ENCODE measurements at regions not wholly inside any gene's neighbourhood (a gene's known extent, or its start where the extent isn't known, plus 50 kb on each side); places are given as distances from the start of the nearest gene placed in this dataset.
A peak's percentile ranks its signal among the peaks of the same experiment; 100 is the strongest.

GRCh38 chr2:217028128-217028527 is 168.3 kb upstream of the TNP1 start:
- DNase-seq (ENCODE audit: low spot score) = no peak

GRCh38 chr2:217027414-217027813 is 167.6 kb upstream of the TNP1 start:
- DNase-seq (ENCODE audit: low spot score) = no peak

- DNase-seq (ENCODE audit: low spot score) = no peak
Measured at GRCh38 chr2:217026569-217026968, 166.7 kb upstream of the TNP1 start.

GRCh38 chr2:217026161-217026560 is 166.3 kb upstream of the TNP1 start:
- DNase-seq (ENCODE audit: low spot score) = no peak

DNA sequence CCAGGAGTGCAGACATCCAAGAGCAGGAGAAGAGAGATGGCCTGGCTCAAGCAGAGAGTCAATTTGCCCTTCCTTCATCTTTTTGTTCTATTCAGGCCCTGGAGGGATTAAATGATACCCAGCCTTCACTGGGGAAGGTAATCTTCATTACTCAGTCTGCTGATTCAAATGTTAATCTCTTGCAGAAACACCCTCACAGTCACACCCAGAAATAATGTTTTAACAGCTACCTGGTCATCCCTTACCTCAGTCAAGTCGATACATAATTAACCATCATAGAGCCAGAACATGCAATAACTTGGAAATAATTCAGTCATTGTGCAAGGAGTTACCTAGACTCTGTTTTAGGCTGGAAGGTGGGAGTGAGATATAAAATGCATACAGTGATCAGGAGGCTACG is 163.7 kb upstream of the TNP1 start:
- no peak for DNase-seq (ENCODE audit: low spot score)

DNA sequence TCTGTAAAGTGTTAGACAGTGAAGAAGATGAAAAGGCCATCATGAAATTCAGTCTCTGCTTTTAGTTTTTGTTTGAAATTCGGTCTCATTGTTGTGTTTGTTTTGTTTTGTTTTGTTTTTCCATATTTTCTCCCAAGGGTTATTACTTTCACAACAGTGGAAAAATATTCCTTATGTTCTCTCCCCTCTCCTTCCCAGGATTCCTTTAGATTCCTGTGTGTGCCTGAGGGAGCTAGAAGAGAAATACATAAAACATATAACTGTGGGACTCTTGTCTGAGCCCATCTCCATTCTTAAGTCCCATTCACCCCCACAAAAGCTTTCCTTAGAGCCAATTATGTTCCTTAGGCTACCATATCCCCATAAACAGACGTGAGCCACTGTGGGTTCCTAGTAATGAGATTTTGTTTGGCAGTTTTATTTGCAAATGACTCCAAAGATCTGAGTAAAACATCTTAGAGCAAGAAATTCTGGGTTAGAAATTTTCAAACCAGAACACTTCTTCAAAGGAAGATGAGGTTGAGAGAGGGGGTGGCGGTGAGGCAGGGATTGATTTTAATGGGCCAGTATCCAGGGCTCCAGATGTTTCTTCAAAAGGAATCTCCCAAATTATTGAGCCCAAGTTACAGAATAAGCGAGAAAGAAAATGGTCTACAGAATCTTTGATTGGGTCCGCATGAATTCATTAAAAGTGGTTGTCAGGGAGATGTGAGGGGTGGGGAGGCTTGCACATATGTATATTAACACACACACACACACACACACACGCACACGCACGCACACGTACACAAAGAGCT is 157.8 kb upstream of the TNP1 start:
- DNase-seq (ENCODE audit: low spot score) = no peak

DNA sequence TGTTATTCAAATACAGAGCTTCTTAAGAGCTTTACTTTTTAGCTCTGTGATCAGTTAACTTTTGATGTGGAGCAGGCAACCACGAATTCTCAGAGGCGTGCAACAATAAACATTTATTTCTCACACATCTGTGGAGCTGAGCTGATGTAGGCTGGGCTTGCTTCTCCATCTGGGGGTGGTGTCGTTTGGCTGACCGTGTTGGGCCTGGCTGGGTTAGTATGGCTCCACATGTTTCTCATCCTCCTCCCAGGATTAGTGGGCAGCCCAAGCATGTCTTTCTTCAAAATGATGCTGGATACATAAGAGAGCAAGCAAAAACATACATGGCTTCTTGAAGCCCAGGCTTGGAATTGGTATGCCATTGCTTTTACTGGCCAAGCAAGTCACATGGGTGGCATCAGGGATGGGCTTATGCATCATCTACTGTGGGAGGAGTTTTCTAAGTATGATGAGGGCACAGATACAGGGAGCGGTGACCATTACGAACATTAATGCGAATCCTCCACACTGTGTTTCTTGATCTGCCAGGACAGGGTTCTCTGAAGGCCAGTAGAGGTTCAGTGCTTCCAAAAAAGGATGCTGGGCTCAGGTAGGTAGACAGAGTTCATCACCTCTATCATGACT is 157.0 kb upstream of the TNP1 start:
- DNase-seq (ENCODE audit: low spot score) = no peak

- DNase-seq (ENCODE audit: low spot score) = no peak
Measured at GRCh38 chr2:217014328-217015105, 154.7 kb upstream of the TNP1 start.

DNA sequence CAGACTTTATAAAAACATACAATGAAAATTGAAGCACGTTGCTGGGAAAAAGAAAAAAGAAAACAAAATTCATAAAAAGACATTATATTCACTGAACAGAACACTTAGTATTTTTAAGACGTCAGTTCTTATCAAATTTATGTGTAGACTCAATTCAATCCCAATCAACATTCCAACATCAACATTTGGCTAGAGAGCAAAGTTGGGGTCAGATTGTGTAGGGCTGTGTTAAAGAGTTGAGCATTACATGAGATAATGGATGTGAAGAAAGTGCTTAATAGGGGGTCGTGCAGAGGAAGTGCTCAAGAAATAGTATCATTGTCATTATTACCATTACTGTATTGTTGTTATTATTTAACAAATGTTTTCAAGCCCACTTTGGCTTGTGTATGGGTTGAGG is 154.1 kb upstream of the TNP1 start:
- no peak for DNase-seq (ENCODE audit: low spot score)

GRCh38 chr2:217011576-217011975 is 151.7 kb upstream of the TNP1 start:
- DNase-seq (ENCODE audit: low spot score) = no peak

DNA sequence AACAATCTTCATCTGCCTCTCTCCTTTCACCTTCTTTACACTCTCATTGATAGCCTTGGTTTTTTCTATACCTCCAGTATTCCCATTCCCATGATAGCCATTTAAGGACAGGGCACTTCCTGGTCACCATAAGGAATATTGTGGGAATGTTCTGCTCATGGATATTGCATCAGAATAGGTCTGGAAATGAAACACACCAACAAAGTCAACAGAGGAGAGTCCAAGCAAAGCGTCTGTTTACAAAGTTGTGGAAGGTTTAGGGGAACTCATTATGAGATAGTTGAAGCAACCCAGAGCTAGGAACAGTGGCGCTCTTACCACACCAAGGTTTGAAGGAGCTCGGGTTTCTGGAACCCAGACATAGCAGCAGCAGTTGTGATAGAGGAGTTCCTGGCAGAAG is 150.3 kb upstream of the TNP1 start:
- peak; percentile 14 for DNase-seq (ENCODE audit: low spot score)

DNA sequence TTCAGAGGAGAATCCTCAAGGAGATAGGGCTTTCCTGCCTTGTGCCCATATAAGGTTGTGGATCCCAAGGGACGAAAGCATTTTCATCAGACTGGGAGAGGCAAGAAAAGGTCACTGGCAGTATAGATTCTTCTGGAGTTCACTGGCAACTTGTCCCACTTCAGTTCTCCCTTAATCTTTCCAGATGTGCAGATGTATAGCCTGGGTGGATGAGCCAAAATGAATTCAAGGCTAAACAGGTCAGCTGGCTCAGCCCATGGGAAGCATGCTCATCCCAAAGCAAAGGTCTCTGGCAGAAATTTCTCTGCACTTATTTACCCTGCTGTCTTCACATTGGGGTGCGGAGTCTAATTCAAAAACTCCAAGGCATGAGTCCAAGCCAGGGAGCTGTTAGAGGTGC is 148.9 kb upstream of the TNP1 start:
- DNase-seq (ENCODE audit: low spot score) = no peak

GRCh38 chr2:217006217-217006616 is 146.4 kb upstream of the TNP1 start:
- no peak for DNase-seq (ENCODE audit: low spot score)

DNA sequence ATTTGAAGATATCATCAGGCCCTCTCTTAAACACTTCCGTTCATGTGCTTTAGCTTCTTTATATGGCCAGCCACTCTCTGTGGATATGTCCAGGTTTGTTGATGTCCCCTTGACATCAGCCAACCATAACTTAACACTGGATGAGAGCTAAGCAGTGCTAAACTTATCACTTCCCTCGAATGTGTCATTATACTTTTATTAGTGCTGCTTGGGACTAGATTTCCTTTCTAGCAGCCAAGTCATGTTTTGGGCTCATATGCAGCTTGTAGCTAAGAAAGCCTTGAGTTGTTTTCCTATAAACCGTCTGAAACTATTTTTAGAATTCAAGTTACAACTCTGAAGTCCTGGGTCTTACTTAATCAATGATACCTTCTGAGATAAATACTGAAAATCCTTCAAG is 144.8 kb upstream of the TNP1 start:
- DNase-seq (ENCODE audit: low spot score) = no peak

DNA sequence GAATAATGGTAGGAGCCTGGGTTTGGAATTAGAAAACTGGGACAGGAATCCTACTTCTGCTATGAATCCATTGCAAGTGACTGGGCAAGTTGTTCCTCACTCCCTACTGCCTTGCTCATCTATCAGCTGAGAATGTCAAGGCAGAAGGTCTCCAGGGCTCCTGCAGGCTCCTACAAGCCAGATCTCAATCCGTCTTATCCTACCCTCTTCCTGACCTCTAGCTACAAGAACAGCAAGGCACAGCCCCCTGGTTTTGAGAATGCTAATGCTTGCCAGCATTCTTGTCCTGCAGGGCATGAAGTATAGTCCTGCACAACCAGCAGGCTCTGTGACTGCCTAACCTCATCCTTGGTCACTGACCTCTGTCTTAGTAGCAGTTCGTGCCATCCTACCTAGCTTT is 141.9 kb upstream of the TNP1 start:
- DNase-seq (ENCODE audit: low spot score) = no peak

DNA sequence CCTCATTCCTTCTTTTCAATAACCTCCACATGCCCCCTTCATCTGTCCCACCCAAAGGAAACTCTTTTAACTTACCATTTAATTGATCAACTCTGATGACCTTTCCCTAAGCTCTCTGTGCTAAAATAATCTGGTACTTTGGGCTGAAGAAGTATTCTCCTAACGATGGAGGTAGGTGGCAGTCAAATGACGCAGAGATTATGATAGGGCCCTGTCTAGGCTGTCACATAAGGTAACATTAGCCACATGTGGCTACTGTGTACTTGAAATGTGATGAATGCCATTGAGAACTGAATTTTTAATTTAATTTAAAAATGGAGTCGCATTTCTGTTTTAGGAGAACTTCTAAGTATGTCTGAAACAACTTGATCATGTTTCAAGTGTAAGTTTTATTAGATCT is 140.5 kb upstream of the TNP1 start:
- no peak for DNase-seq (ENCODE audit: low spot score)

DNA sequence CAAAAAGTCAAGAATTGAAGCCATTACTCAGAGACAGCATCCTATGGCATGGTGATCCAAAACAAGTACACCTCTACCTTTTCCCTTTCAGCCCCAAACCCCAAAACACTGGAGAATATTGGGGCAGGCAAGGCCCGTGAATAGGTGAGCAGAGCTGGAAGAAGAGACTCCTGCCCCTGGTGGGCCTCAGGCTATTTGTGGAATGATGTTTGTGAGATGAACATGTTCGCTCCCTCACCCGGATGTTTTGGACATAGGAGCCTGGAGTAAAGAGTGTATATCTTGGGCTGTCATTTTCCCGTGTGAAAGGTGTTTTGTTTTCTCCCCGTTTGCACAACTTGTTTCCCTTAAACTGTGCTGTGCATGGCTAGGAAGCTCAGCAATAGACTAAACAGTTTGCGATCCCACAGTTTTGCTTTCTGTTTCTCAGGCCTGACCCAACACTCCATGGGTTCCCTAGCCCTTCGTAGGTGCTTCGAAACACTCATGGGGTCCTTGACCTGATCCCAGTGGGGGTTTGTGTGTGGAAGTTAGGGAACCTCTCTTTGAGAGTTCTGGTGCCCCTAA is 136.5 kb upstream of the TNP1 start:
- DNase-seq (ENCODE audit: low spot score) = no peak

DNA sequence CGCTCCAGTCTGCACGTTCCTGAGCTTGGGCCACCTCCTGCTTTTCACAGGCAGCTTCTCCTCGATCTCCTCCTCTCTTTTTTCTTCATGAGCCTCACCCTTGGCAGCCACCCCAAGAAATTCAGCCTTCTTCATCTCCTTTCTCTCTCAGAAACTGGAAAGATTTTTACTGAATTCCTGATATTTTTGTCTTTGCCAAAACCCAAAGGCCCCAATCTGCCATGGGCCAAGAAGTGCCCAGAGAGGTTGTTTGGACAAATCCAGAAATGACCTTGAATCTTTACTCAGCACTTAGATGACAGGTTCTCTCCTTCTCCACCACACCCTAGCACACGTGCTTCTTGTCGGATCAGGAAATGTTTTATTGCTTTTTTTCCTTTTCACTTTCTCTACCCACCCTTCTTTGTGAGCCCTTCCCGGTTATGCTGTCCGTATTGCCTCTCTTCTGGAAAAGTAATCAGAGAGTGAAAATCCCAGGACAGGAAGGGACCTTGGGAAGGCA is 134.5 kb upstream of the TNP1 start:
- no peak for DNase-seq (ENCODE audit: low spot score)

DNA sequence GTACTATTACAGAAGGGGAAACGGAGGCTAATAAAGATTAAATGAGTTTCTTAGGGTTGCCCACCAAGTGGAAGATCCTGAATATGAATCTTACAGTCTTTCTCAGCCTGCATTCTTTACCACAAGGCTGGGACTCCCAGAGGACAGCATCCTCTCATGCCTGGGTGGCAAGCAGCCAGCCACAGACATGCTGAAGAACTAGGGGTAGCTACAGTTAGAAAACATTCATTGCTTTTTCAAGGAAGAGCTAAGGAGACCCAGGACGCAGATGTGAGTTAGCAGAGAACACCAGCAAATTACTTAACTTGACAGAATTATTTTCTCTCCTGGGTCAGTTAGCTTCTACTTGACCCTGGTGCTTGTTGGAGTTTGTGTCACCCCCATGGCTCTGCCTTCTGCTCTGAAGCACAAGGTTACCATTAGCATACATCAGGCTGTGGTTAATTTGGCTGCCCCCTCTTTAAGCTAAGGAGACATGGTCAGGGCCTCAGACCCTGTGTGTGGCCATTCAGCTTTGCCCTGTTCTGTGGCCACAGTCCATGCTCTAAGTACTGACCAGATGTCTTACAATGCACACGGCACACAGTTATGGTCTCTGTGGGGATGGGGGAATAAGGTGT is 132.3 kb upstream of the TNP1 start:
- DNase-seq (ENCODE audit: low spot score) = no peak

- no peak for DNase-seq (ENCODE audit: low spot score)
Measured at GRCh38 chr2:216991563-216991962, 131.7 kb upstream of the TNP1 start.

GRCh38 chr2:216989340-216990129 is 129.7 kb upstream of the TNP1 start:
- DNase-seq (ENCODE audit: low spot score) = no peak
